Fibroblast of lung (primary cell): ENCODE measurements at regions not wholly inside any gene's neighbourhood (a gene's known extent, or its start where the extent isn't known, plus 50 kb on each side); places are given as distances from the start of the nearest gene placed in this dataset.

Experiments
- EZH2 ChIP-seq: IDR thresholded peaks from 2 replicates; pipeline ENCODE4 v1.5.1; 2012; ENCODE audit warnings: low read length, control low read depth, mild to moderate bottlenecking; ENCODE audit errors: missing control alignments
- TF ChIP-seq, protein P1 (sequence below), 2 donors: IDR thresholded peaks in 1 of 2; conservative IDR thresholded peaks in 1 of 2; 1 replicate in 1 of 2; 2 replicates in 1 of 2; pipeline ENCODE4 v1.5.1; 2011 to 2012; ENCODE audit warnings: low read length in 2 of 2, control low read depth in 1 of 2, inconsistent platforms in 1 of 2, low read depth in 1 of 2, mild to moderate bottlenecking in 1 of 2

DNA sequence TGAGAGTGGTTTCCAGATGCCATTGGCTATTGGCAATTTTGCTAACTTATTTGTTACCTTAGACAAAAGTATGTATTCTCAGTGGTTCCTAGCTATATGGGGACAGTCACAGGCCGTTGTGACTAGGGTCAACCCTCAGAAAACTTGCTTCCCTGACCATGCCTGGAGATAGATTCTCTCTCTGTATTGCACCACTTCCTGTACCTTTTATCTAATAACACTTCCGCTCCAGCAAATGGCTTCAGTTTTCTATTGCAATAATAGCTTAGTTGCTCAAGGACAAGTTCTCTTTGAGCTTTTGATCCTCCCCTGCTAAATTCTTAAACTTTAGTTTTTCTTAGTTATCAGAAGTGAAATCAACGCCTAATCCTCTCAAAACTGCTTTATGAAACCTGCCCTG, 338.0 kb downstream of the RMST start:
- TF ChIP-seq EZH2 = no peak
- TF ChIP-seq, protein P1, sequence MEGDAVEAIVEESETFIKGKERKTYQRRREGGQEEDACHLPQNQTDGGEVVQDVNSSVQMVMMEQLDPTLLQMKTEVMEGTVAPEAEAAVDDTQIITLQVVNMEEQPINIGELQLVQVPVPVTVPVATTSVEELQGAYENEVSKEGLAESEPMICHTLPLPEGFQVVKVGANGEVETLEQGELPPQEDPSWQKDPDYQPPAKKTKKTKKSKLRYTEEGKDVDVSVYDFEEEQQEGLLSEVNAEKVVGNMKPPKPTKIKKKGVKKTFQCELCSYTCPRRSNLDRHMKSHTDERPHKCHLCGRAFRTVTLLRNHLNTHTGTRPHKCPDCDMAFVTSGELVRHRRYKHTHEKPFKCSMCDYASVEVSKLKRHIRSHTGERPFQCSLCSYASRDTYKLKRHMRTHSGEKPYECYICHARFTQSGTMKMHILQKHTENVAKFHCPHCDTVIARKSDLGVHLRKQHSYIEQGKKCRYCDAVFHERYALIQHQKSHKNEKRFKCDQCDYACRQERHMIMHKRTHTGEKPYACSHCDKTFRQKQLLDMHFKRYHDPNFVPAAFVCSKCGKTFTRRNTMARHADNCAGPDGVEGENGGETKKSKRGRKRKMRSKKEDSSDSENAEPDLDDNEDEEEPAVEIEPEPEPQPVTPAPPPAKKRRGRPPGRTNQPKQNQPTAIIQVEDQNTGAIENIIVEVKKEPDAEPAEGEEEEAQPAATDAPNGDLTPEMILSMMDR (conservative IDR thresholded peaks at IDR 0.05 in 1 of 2, IDR thresholded peaks at IDR 0.05 in 1 of 2; ENCODE audit: low read depth in 1 of 2, low read length in 2 of 2) = no peak
